ENCODE measurements at regions not wholly inside any gene's neighbourhood (a gene's known extent, or its start where the extent isn't known, plus 50 kb on each side); places are given as distances from the start of the nearest gene placed in this dataset.

DNA sequence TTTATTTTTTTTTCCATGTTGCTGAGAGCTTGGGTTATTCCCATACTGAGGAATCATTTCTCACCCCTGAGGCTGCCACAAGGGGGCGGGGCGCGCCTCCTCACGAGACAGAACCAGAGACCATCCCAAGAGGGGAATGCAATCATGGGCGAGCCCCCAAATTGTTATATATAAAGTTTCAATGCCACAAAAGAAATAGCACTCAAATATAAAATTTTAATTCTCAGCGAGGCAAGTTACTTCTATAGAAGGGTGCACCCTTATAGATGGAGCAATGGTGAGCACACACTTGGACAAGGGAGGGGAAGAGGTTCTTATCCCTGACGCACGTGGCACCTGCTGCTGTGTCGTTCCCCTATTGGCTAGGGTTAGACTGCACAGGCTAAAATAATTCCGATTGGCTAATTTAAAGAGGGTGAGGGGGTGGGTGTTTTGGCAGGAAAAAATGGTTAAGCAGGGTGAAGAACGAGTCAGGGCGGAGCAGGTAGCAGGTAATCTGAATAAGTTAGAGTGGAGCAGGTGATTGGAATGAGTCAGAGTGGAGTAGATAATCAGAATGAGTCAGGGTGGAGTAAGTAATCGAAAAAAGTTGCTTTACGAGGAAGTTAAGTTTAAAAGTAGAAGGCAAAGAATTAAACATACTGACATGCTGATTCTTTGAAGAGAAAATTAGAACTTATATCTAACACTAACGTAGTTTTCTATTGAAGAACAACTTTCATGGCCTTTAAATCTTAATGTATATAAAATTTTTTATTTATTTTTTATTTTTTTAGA lies 177.5 kb downstream of the MTCL1 start (continued):
- TF ChIP-seq HNRNPLL (IDR thresholded peaks at IDR 0.05; ENCODE audit: low read depth, low read length, poor library complexity, severe bottlenecking): no peak
- TF ChIP-seq, protein P1, sequence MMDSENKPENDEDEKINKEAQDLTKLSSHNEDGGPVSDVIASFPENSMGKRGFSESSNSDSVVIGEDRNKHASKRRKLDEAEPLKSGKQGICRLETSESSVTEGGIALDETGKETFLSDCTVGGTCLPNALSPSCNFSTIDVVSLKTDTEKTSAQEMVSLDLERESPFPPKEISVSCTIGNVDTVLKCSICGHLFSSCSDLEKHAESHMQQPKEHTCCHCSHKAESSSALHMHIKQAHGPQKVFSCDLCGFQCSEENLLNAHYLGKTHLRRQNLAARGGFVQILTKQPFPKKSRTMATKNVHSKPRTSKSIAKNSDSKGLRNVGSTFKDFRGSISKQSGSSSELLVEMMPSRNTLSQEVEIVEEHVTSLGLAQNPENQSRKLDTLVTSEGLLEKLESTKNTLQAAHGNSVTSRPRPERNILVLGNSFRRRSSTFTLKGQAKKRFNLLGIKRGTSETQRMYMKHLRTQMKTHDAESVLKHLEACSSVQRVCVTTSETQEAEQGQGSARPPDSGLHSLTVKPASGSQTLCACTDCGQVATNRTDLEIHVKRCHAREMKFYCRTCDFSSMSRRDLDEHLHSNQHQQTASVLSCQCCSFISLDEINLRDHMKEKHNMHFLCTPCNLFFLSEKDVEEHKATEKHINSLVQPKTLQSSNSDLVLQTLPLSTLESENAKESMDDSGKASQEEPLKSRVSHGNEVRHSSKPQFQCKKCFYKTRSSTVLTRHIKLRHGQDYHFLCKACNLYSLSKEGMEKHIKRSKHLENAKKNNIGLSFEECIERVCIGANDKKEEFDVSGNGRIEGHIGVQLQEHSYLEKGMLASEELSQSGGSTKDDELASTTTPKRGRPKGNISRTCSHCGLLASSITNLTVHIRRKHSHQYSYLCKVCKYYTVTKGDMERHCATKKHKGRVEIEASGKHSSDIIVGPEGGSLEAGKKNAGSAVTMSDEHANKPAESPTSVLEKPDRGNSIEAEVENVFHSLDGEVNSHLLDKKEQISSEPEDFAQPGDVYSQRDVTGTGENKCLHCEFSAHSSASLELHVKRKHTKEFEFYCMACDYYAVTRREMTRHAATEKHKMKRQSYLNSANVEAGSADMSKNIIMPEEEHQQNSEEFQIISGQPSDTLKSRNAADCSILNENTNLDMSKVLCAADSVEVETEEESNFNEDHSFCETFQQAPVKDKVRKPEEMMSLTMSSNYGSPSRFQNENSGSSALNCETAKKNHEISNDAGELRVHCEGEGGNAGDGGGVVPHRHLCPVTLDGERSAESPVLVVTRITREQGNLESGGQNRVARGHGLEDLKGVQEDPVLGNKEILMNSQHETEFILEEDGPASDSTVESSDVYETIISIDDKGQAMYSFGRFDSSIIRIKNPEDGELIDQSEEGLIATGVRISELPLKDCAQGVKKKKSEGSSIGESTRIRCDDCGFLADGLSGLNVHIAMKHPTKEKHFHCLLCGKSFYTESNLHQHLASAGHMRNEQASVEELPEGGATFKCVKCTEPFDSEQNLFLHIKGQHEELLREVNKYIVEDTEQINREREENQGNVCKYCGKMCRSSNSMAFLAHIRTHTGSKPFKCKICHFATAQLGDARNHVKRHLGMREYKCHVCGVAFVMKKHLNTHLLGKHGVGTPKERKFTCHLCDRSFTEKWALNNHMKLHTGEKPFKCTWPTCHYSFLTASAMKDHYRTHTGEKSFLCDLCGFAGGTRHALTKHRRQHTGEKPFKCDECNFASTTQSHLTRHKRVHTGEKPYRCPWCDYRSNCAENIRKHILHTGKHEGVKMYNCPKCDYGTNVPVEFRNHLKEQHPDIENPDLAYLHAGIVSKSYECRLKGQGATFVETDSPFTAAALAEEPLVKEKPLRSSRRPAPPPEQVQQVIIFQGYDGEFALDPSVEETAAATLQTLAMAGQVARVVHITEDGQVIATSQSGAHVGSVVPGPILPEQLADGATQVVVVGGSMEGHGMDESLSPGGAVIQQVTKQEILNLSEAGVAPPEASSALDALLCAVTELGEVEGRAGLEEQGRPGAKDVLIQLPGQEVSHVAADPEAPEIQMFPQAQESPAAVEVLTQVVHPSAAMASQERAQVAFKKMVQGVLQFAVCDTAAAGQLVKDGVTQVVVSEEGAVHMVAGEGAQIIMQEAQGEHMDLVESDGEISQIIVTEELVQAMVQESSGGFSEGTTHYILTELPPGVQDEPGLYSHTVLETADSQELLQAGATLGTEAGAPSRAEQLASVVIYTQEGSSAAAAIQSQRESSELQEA (IDR thresholded peaks at IDR 0.05; ENCODE audit: low read depth): no peak
- TF ChIP-seq SRSF3 (IDR thresholded peaks at IDR 0.05; ENCODE audit: insufficient read depth, low read length): no peak
- TF ChIP-seq MNT (conservative IDR thresholded peaks at IDR 0.05): peak; percentile 77 to 83
- TF ChIP-seq ZNF518B (CRISPR knock-in tag; IDR thresholded peaks at IDR 0.05): no peak
- TF ChIP-seq MITF (IDR thresholded peaks at IDR 0.05): peak; percentile 58; the same call in 1 of the 2 replicates
- TF ChIP-seq CTCFL (IDR thresholded peaks at IDR 0.05; ENCODE audit: borderline replicate concordance, insufficient read depth, low read depth, low read length, poor library complexity, severe bottlenecking): no peak

Measured in K562 (cell line).